NT2/D1 (cell line): ENCODE measurements at regions not wholly inside any gene's neighbourhood (a gene's known extent, or its start where the extent isn't known, plus 50 kb on each side); places are given as distances from the start of the nearest gene placed in this dataset.

ENCODE experiments used
- DNase-seq: peaks from one replicate; pipeline ENCODE4 v3.0.0-alpha.2; 2011; ENCODE audit warnings: low read depth, low spot score
- H3K27me3 ChIP-seq: 2 replicates; pipeline ENCODE4 v1.6.0; 2011; ENCODE audit warnings: mild to moderate bottlenecking; ENCODE audit not compliant: insufficient read length, insufficient read depth
- H3K36me3 ChIP-seq: 2 replicates; pipeline ENCODE4 v1.6.1; 2011; ENCODE audit warnings: mild to moderate bottlenecking, low read length, mixed read lengths; ENCODE audit not compliant: insufficient read depth, insufficient read length
- H3K4me1 ChIP-seq: 2 replicates; pipeline ENCODE4 v1.5.1; 2011; ENCODE audit not compliant: insufficient read depth, insufficient read length
- H3K4me3 ChIP-seq: 2 replicates; pipeline ENCODE4 v1.5.1; 2011; ENCODE audit warnings: low read depth; ENCODE audit not compliant: insufficient read length
- H3K9ac ChIP-seq: 2 replicates; pipeline ENCODE4 v1.6.0; 2011; ENCODE audit warnings: low read depth; ENCODE audit not compliant: insufficient read length
- H3K9me3 ChIP-seq: 2 replicates; pipeline ENCODE4 v1.5.1; 2011; ENCODE audit warnings: mild to moderate bottlenecking, low read length; ENCODE audit not compliant: insufficient read depth
- SUZ12 ChIP-seq: IDR thresholded peaks from 2 replicates; pipeline ENCODE4 v1.6.1; 2011; ENCODE audit not compliant: insufficient read length, insufficient read depth; ENCODE audit errors: extremely low read depth
- YY1 ChIP-seq: IDR thresholded peaks from 2 replicates; pipeline ENCODE4 v1.6.1; 2011; ENCODE audit not compliant: insufficient read length, insufficient read depth
- ZNF274 ChIP-seq: IDR thresholded peaks from 2 replicates; pipeline ENCODE4 v1.6.1; 2011; ENCODE audit warnings: mild to moderate bottlenecking, low read depth, low read length

DNA sequence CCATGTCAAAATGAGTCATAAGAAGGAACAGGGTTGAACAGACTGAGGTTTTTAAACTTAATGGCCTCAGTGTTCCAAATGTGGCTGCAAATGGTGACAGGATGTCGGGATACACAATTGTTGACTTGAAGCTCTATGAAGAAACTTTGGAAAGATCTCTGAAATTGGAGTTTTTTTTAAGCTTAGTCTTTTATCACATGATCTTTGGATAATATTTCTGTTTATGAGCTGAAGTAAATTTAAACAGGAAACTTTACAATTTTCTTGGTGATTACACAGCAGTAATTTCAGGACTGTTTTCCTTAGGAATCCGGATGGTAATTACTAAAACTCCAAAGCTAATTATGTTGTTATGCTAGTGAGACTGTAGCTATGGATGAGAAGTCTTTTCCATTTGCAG lies 199.1 kb upstream of the NRXN1 start:
- Histone ChIP-seq H3K4me3 (no peak overlapping the region), H3K9ac (no peak overlapping the region), H3K9me3 (peaks cover 18% of the 10 kb centered on the region; the same call in 1 of the 2 replicates), H3K4me1 (no peaks in the 10 kb centered on the region), H3K36me3 (no peaks in the 10 kb centered on the region), H3K27me3 (no peaks in the 10 kb centered on the region)
- no peak for DNase-seq
- TF ChIP-seq YY1 (no peak), SUZ12 (no peak), ZNF274 (no peak)

- H3K4me1 ChIP-seq: no peaks in the 10 kb centered on the region
- H3K27me3 ChIP-seq: no peaks in the 10 kb centered on the region
- H3K9ac ChIP-seq: no peak overlapping the region
- no peak overlapping the region for H3K4me3 ChIP-seq
- H3K36me3 ChIP-seq: no peaks in the 10 kb centered on the region
- no peak for DNase-seq
- H3K9me3 ChIP-seq: no peaks in the 10 kb centered on the region
- TF ChIP-seq YY1 (no peak), SUZ12 (no peak), ZNF274 (no peak)
Observed at GRCh38 chr2:51225377-51225776, 193.4 kb upstream of the NRXN1 start.

DNA sequence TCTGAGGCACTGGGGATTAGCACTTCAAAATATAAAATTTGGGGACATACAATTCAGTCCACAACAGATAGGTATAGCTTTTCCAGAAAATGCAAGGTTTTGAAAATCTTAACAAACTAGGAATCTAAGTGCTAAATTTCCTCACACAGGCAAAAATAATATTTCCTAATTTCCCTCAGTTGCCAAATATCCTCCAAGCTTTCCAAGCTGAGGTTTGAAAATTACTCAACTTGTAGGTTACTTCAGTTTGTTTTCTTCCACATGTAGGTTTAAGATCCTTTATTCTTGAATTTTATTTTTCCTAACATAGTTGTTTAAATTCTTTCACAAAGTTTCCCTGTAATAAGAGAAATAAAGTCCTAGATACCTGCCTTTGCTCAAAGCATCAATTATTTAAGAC lies 192.9 kb upstream of the NRXN1 start:
- no peak for TF ChIP-seq YY1
- no peak for TF ChIP-seq SUZ12
- no peak for TF ChIP-seq ZNF274
- H3K4me1 ChIP-seq: no peaks in the 10 kb centered on the region
- DNase-seq: no peak
- H3K4me3 ChIP-seq: no peak overlapping the region
- H3K9me3 ChIP-seq: no peaks in the 10 kb centered on the region
- H3K27me3 ChIP-seq: no peaks in the 10 kb centered on the region
- H3K36me3 ChIP-seq: no peaks in the 10 kb centered on the region
- H3K9ac ChIP-seq: no peak overlapping the region

DNA sequence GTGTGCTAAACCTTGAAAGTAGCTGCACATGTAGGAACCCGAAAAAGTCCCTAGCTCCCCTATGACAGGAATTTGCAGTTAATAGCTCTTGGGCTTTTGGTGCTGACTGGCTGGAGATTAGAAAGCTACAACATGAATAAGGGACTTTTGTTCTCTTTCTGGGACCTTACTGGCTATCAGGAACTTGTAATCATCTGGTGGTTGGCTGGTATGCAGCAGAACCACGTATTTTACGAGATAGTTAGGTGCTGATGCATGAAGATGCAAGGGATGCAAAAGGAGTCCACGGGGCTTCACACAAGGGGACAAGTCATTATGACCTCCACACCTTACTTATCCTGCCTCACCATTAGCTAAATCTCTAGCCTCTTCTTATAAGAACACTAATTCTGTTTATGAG lies 190.2 kb upstream of the NRXN1 start:
- no peak overlapping the region for H3K9ac ChIP-seq

GRCh38 chr2:51220606-51221005 lies 188.7 kb upstream of the NRXN1 start:
- DNase-seq: no peak
- Histone ChIP-seq H3K36me3 (no peaks in the 10 kb centered on the region), H3K27me3 (no peaks in the 10 kb centered on the region), H3K9ac (no peak overlapping the region), H3K9me3 (no peaks in the 10 kb centered on the region), H3K4me3 (no peak overlapping the region), H3K4me1 (no peaks in the 10 kb centered on the region)
- TF ChIP-seq ZNF274 (no peak), SUZ12 (no peak), YY1 (no peak)

More for the DNA sequence above, 190.2 kb upstream of the NRXN1 start:
- Histone ChIP-seq H3K9me3 (no peaks in the 10 kb centered on the region), H3K36me3 (no peaks in the 10 kb centered on the region), H3K4me1 (no peaks in the 10 kb centered on the region), H3K4me3 (no peak overlapping the region), H3K27me3 (no peaks in the 10 kb centered on the region)
- DNase-seq: no peak
- TF ChIP-seq YY1 (no peak), ZNF274 (no peak), SUZ12 (no peak)

DNA sequence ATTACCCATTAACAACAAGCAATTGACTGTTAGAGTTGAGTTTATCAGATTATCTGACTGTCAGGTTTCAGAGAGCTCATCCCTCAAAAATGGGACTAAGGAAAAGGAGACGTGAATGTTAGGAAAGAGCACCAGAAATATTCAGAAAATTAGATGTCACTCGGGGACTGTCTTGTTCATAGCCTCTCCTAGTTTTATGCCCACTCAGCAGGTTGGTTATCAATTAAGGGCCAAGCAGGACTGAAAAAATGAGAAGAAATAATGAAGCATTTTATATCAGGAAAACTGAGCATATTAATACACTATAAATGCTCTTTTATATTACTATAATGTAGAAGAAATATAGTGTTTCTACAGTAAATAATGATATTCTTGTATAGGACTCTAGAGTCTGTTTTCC lies 188.1 kb upstream of the NRXN1 start:
- no peak overlapping the region for H3K4me3 ChIP-seq
- H3K9ac ChIP-seq: no peak overlapping the region
- no peak for DNase-seq
- TF ChIP-seq SUZ12 (no peak), YY1 (no peak), ZNF274 (no peak)
- no peaks in the 10 kb centered on the region for H3K4me1 ChIP-seq
- no peaks in the 10 kb centered on the region for H3K36me3 ChIP-seq
- H3K9me3 ChIP-seq: no peaks in the 10 kb centered on the region
- no peaks in the 10 kb centered on the region for H3K27me3 ChIP-seq

- Histone ChIP-seq H3K9ac (no peak overlapping the region), H3K36me3 (no peaks in the 10 kb centered on the region), H3K9me3 (no peaks in the 10 kb centered on the region), H3K4me1 (no peaks in the 10 kb centered on the region), H3K27me3 (no peaks in the 10 kb centered on the region), H3K4me3 (no peak overlapping the region)
- no peak for TF ChIP-seq YY1
- TF ChIP-seq ZNF274: no peak
- TF ChIP-seq SUZ12: no peak
- DNase-seq: no peak
Observed at GRCh38 chr2:51219468-51219867, 187.5 kb upstream of the NRXN1 start.

DNA sequence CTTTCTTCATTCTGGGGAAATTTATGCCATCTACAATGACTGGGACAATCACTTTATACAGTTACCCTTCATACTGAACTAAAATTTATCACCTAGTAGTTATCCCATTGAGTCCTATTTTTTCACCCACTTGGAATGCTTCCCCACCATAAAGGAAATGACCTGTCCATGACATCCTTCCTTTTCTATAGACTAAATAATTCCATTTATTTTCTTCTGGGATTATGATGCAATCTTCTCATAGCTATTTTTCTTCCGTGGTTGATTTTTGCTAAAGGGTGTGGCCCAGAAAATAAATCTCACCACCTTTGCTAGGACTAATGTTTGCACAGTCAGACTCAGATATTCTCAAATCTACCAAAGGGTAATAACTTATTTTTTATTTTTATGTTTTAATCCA lies 186.1 kb upstream of the NRXN1 start:
- no peaks in the 10 kb centered on the region for H3K4me1 ChIP-seq
- TF ChIP-seq YY1 (no peak), SUZ12 (no peak), ZNF274 (no peak)
- no peaks in the 10 kb centered on the region for H3K9me3 ChIP-seq

More for the DNA sequence above, 186.1 kb upstream of the NRXN1 start:
- H3K4me3 ChIP-seq: no peak overlapping the region
- H3K27me3 ChIP-seq: no peaks in the 10 kb centered on the region
- H3K9ac ChIP-seq: no peak overlapping the region
- H3K36me3 ChIP-seq: no peaks in the 10 kb centered on the region
- no peak for DNase-seq
